ENCODE measurements at regions not wholly inside any gene's neighbourhood (a gene's known extent, or its start where the extent isn't known, plus 50 kb on each side); places are given as distances from the start of the nearest gene placed in this dataset.
A peak's percentile ranks its signal among the peaks of the same experiment; 100 is the strongest.
"Not testable (repeated sequence)": the region's sequence is repeated elsewhere in the genome, so short reads cannot be mapped to it uniquely, and the experiment has no call there.

- Histone ChIP-seq H3K27ac (ENCODE audit: low read length) (no peak overlapping the region), H3K9me3 (ENCODE audit: control insufficient read depth, low read length) (no peaks in the 10 kb centered on the region), H3K4me3 (ENCODE audit: low read length) (no peak overlapping the region), H3K4me1 (ENCODE audit: control insufficient read depth, insufficient read depth, low read length) (no peaks in the 10 kb centered on the region), H3K27me3 (ENCODE audit: control insufficient read depth, insufficient read depth) (no peaks in the 10 kb centered on the region)
- DNase-seq (no peak), ATAC-seq (no peak)
- intact Hi-C loops (cut with DNase I): no loop called here
These were observed 131.1 kb downstream of the JRKL start for GRCh38 chr11:96520939-96521338.

GRCh38 chr11:96523656-96524055 is 133.8 kb downstream of the JRKL start:
- Histone ChIP-seq H3K4me3 (ENCODE audit: low read length) (no peak overlapping the region), H3K27me3 (ENCODE audit: control insufficient read depth, insufficient read depth) (no peaks in the 10 kb centered on the region), H3K9me3 (ENCODE audit: control insufficient read depth, low read length) (no peaks in the 10 kb centered on the region), H3K27ac (ENCODE audit: low read length) (no peak overlapping the region), H3K4me1 (ENCODE audit: control insufficient read depth, insufficient read depth, low read length) (no peaks in the 10 kb centered on the region)
- WGBS: 67% methylated on average over 2 of the region's 2 CpGs
- ATAC-seq: no peak
- intact Hi-C loops (cut with DNase I): no loop called here
- DNase-seq: no peak

GRCh38 chr11:96524475-96524874 is 134.7 kb downstream of the JRKL start:
- DNase-seq (no peak), ATAC-seq (no peak)
- intact Hi-C loops (cut with DNase I): no loop called here
- Histone ChIP-seq H3K27me3 (ENCODE audit: control insufficient read depth, insufficient read depth) (no peaks in the 10 kb centered on the region), H3K4me1 (ENCODE audit: control insufficient read depth, insufficient read depth, low read length) (no peaks in the 10 kb centered on the region), H3K9me3 (ENCODE audit: control insufficient read depth, low read length) (no peaks in the 10 kb centered on the region), H3K4me3 (ENCODE audit: low read length) (no peak overlapping the region), H3K27ac (ENCODE audit: low read length) (no peak overlapping the region)
- WGBS: 75% methylated on average over 1 of the region's 1 CpG

GRCh38 chr11:96530473-96530872 is 140.7 kb downstream of the JRKL start:
- H3K27me3 ChIP-seq (ENCODE audit: control insufficient read depth, insufficient read depth): no peaks in the 10 kb centered on the region
- DNase-seq (no peak), ATAC-seq (no peak)
- no peaks in the 10 kb centered on the region for H3K4me1 ChIP-seq (ENCODE audit: control insufficient read depth, insufficient read depth, low read length)
- intact Hi-C loops (cut with DNase I): no loop called here
- no peak overlapping the region for H3K27ac ChIP-seq (ENCODE audit: low read length)
- no peaks in the 10 kb centered on the region for H3K9me3 ChIP-seq (ENCODE audit: control insufficient read depth, low read length)
- WGBS: 61% methylated on average over 1 of the region's 1 CpG
- H3K4me3 ChIP-seq (ENCODE audit: low read length): no peak overlapping the region

- no peak overlapping the region for H3K27ac ChIP-seq (ENCODE audit: low read length)
- DNase-seq (no peak), ATAC-seq (no peak)
- intact Hi-C loops (cut with DNase I): no loop called here
- no peaks in the 10 kb centered on the region for H3K9me3 ChIP-seq (ENCODE audit: control insufficient read depth, low read length)
- 79% methylated on average over 4 of the region's 4 CpGs for WGBS
- no peaks in the 10 kb centered on the region for H3K27me3 ChIP-seq (ENCODE audit: control insufficient read depth, insufficient read depth)
- no peak overlapping the region for H3K4me3 ChIP-seq (ENCODE audit: low read length)
- no peaks in the 10 kb centered on the region for H3K4me1 ChIP-seq (ENCODE audit: control insufficient read depth, insufficient read depth, low read length)
These were observed 148.3 kb downstream of the JRKL start for GRCh38 chr11:96538104-96538503.

GRCh38 chr11:96538622-96539021 is 148.8 kb downstream of the JRKL start:
- H3K27me3 ChIP-seq (ENCODE audit: control insufficient read depth, insufficient read depth): no peaks in the 10 kb centered on the region
- intact Hi-C loops (cut with DNase I): no loop called here
- no peaks in the 10 kb centered on the region for H3K4me1 ChIP-seq (ENCODE audit: control insufficient read depth, insufficient read depth, low read length)
- no peaks in the 10 kb centered on the region for H3K9me3 ChIP-seq (ENCODE audit: control insufficient read depth, low read length)
- no peak for ATAC-seq
- H3K4me3 ChIP-seq (ENCODE audit: low read length): no peak overlapping the region
- H3K27ac ChIP-seq (ENCODE audit: low read length): no peak overlapping the region
- no peak for DNase-seq

- DNase-seq (no peak), ATAC-seq (no peak)
- Histone ChIP-seq H3K27me3 (ENCODE audit: control insufficient read depth, insufficient read depth) (no peaks in the 10 kb centered on the region), H3K27ac (ENCODE audit: low read length) (no peak overlapping the region), H3K9me3 (ENCODE audit: control insufficient read depth, low read length) (no peaks in the 10 kb centered on the region), H3K4me3 (ENCODE audit: low read length) (no peak overlapping the region), H3K4me1 (ENCODE audit: control insufficient read depth, insufficient read depth, low read length) (no peaks in the 10 kb centered on the region)
- WGBS: 94% methylated on average over 1 of the region's 1 CpG
- intact Hi-C loops (cut with DNase I): no loop called here
These were observed 151.1 kb downstream of the JRKL start for GRCh38 chr11:96540875-96541274.

GRCh38 chr11:96543177-96543576 is 153.4 kb downstream of the JRKL start:
- Histone ChIP-seq H3K9me3 (ENCODE audit: control insufficient read depth, low read length) (no peaks in the 10 kb centered on the region), H3K27me3 (ENCODE audit: control insufficient read depth, insufficient read depth) (no peaks in the 10 kb centered on the region), H3K4me1 (ENCODE audit: control insufficient read depth, insufficient read depth, low read length) (no peaks in the 10 kb centered on the region), H3K27ac (ENCODE audit: low read length) (no peak overlapping the region), H3K4me3 (ENCODE audit: low read length) (no peak overlapping the region)
- 79% methylated on average over 3 of the region's 3 CpGs for WGBS
- ATAC-seq (no peak), DNase-seq (no peak)
- intact Hi-C loops (cut with DNase I): no loop called here

GRCh38 chr11:96545192-96545591 is 155.4 kb downstream of the JRKL start:
- H3K27ac ChIP-seq (ENCODE audit: low read length); H3K27me3 ChIP-seq (ENCODE audit: control insufficient read depth, insufficient read depth); H3K4me1 ChIP-seq (ENCODE audit: control insufficient read depth, insufficient read depth, low read length); H3K4me3 ChIP-seq (ENCODE audit: low read length); H3K9me3 ChIP-seq (ENCODE audit: control insufficient read depth, low read length); ATAC-seq; intact Hi-C loops (cut with DNase I): not testable (repeated sequence)
- DNase-seq: peak in 1 of 3 donors; percentile 35
- WGBS: 69% methylated on average over 8 of the region's 8 CpGs

GRCh38 chr11:96551136-96551535 is 161.3 kb downstream of the JRKL start:
- DNase-seq (no peak), ATAC-seq (no peak)
- intact Hi-C loops (cut with DNase I): no loop called here
- 83% methylated on average over 5 of the region's 5 CpGs for WGBS
- no peaks in the 10 kb centered on the region for H3K4me1 ChIP-seq (ENCODE audit: control insufficient read depth, insufficient read depth, low read length)
- no peaks in the 10 kb centered on the region for H3K27me3 ChIP-seq (ENCODE audit: control insufficient read depth, insufficient read depth)
- no peaks in the 10 kb centered on the region for H3K9me3 ChIP-seq (ENCODE audit: control insufficient read depth, low read length)
- no peak overlapping the region for H3K27ac ChIP-seq (ENCODE audit: low read length)
- H3K4me3 ChIP-seq (ENCODE audit: low read length): no peak overlapping the region

- H3K9me3 ChIP-seq (ENCODE audit: control insufficient read depth, low read length): no peaks in the 10 kb centered on the region
- intact Hi-C loops (cut with DNase I): no loop called here
- WGBS: 64% methylated on average over 5 of the region's 5 CpGs
- H3K4me1 ChIP-seq (ENCODE audit: control insufficient read depth, insufficient read depth, low read length): no peaks in the 10 kb centered on the region
- no peak for DNase-seq
- no peaks in the 10 kb centered on the region for H3K27me3 ChIP-seq (ENCODE audit: control insufficient read depth, insufficient read depth)
- no peak overlapping the region for H3K4me3 ChIP-seq (ENCODE audit: low read length)
- ATAC-seq: no peak
- H3K27ac ChIP-seq (ENCODE audit: low read length): no peak overlapping the region
These were observed 164.5 kb downstream of the JRKL start for GRCh38 chr11:96554236-96554820.

- H3K4me1 ChIP-seq (ENCODE audit: control insufficient read depth, insufficient read depth, low read length); H3K9me3 ChIP-seq (ENCODE audit: control insufficient read depth, low read length); H3K27me3 ChIP-seq (ENCODE audit: control insufficient read depth, insufficient read depth); intact Hi-C loops (cut with DNase I); DNase-seq; H3K27ac ChIP-seq (ENCODE audit: low read length); ATAC-seq; H3K4me3 ChIP-seq (ENCODE audit: low read length): not testable (repeated sequence)
- 96% methylated on average over 9 of the region's 10 CpGs for WGBS
These were observed 166.0 kb downstream of the JRKL start for GRCh38 chr11:96555826-96556225.

Measured in right cardiac atrium (tissue), 5 donors.